Skeletal muscle tissue (tissue), 3 donors: ENCODE measurements at regions not wholly inside any gene's neighbourhood (a gene's known extent, or its start where the extent isn't known, plus 50 kb on each side); places are given as distances from the start of the nearest gene placed in this dataset.

ENCODE experiments used
- H3K27ac ChIP-seq: one replicate; pipeline ENCODE4 v1.7.0; 2013; ENCODE audit warnings: mild to moderate bottlenecking, low read depth, low read length, inconsistent platforms
- H3K27me3 ChIP-seq, 3 donors: one replicate each; pipeline ENCODE4 v1.7.0; 2013; ENCODE audit warnings: low read length in 3 of 3; ENCODE audit not compliant: control insufficient read depth in 3 of 3, insufficient read depth in 3 of 3
- H3K36me3 ChIP-seq, 3 donors: one replicate each; pipeline ENCODE4 v1.7.0; 2013; ENCODE audit warnings: low read length in 3 of 3; ENCODE audit not compliant: control insufficient read depth in 3 of 3, insufficient read depth in 3 of 3
- H3K4me1 ChIP-seq, 3 donors: one replicate each; pipeline ENCODE4 v1.7.0; 2013; ENCODE audit warnings: low read length in 3 of 3, mild to moderate bottlenecking in 3 of 3; ENCODE audit not compliant: control insufficient read depth in 3 of 3, insufficient read depth in 3 of 3
- H3K4me3 ChIP-seq, 3 donors: one replicate each; pipeline ENCODE4 v1.7.0; 2013; ENCODE audit warnings: low read length in 3 of 3
- H3K9ac ChIP-seq, 3 donors: one replicate each; pipeline ENCODE4 v1.7.0; 2013; ENCODE audit warnings: low read length in 3 of 3, mild to moderate bottlenecking in 3 of 3, moderate library complexity in 2 of 3, low read depth in 1 of 3
- H3K9me3 ChIP-seq, 3 donors: one replicate each; pipeline ENCODE4 v1.7.0; 2013; ENCODE audit warnings: low read length in 3 of 3; ENCODE audit not compliant: control insufficient read depth in 3 of 3
- donor health status: Osteomylitis.

GRCh38 chr10:123500110-123500509 lies 166.0 kb upstream of the GPR26 start:
- no peaks in the 10 kb centered on the region for H3K9me3 ChIP-seq
- H3K27ac ChIP-seq: no peak overlapping the region
- H3K4me3 ChIP-seq: no peak overlapping the region
- peaks cover 0 to 6% (median 4%) of the 10 kb centered on the region in 3 donors for H3K27me3 ChIP-seq
- H3K9ac ChIP-seq: no peak overlapping the region
- no peaks in the 10 kb centered on the region for H3K36me3 ChIP-seq
- no peaks in the 10 kb centered on the region for H3K4me1 ChIP-seq

DNA sequence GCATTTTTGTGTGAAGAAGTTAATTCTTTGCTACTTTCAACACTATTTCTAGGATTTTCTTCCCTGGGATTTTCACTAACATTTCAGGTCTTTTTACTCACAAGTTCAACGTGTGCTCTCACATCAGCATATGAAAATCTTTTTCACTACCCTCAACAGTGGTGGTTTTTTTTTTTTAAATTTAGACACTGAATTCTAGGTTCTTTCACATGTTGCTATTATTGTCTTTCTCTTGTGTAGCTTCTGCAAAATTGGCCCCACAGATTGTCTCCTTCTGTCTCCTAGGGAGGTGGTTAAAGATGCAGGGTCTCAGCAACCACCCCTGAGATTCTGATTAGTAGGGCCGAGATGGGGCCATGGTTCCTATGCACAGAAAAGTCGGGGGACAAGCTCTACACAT lies 165.0 kb upstream of the GPR26 start:
- Histone ChIP-seq H3K4me3 (no peak overlapping the region), H3K9me3 (no peaks in the 10 kb centered on the region), H3K36me3 (no peaks in the 10 kb centered on the region), H3K9ac (no peak overlapping the region), H3K27ac (no peak overlapping the region), H3K27me3 (peaks cover 0 to 6% (median 4%) of the 10 kb centered on the region in 3 donors), H3K4me1 (no peaks in the 10 kb centered on the region)

GRCh38 chr10:123502983-123503382 lies 163.2 kb upstream of the GPR26 start:
- no peaks in the 10 kb centered on the region for H3K9me3 ChIP-seq
- H3K27me3 ChIP-seq: peaks cover 0 to 3% (median 0%) of the 10 kb centered on the region in 3 donors
- H3K36me3 ChIP-seq: no peaks in the 10 kb centered on the region
- no peak overlapping the region for H3K9ac ChIP-seq
- H3K4me3 ChIP-seq: no peak overlapping the region
- H3K4me1 ChIP-seq: no peaks in the 10 kb centered on the region
- no peak overlapping the region for H3K27ac ChIP-seq

- no peak overlapping the region for H3K4me3 ChIP-seq
- peaks cover 0 to 5% (median 0%) of the 10 kb centered on the region in 3 donors for H3K27me3 ChIP-seq
- H3K36me3 ChIP-seq: no peaks in the 10 kb centered on the region
- no peak overlapping the region for H3K9ac ChIP-seq
- H3K4me1 ChIP-seq: no peaks in the 10 kb centered on the region
- no peaks in the 10 kb centered on the region for H3K9me3 ChIP-seq
- H3K27ac ChIP-seq: no peak overlapping the region
These were observed 159.7 kb upstream of the GPR26 start for GRCh38 chr10:123506455-123506854.

GRCh38 chr10:123507298-123507697 lies 158.9 kb upstream of the GPR26 start:
- H3K9ac ChIP-seq: no peak overlapping the region
- no peaks in the 10 kb centered on the region for H3K4me1 ChIP-seq
- H3K36me3 ChIP-seq: no peaks in the 10 kb centered on the region
- H3K27me3 ChIP-seq: peaks cover 0 to 6% (median 0%) of the 10 kb centered on the region in 3 donors
- H3K9me3 ChIP-seq: no peaks in the 10 kb centered on the region
- H3K27ac ChIP-seq: no peak overlapping the region
- no peak overlapping the region for H3K4me3 ChIP-seq

GRCh38 chr10:123509338-123509737 lies 156.8 kb upstream of the GPR26 start:
- H3K4me3 ChIP-seq: no peak overlapping the region
- H3K36me3 ChIP-seq: no peaks in the 10 kb centered on the region
- peaks cover 0 to 12% (median 0%) of the 10 kb centered on the region in 3 donors for H3K27me3 ChIP-seq
- no peaks in the 10 kb centered on the region for H3K9me3 ChIP-seq
- H3K9ac ChIP-seq: no peak overlapping the region
- H3K4me1 ChIP-seq: no peaks in the 10 kb centered on the region
- H3K27ac ChIP-seq: no peak overlapping the region

- H3K27ac ChIP-seq: no peak overlapping the region
- H3K4me3 ChIP-seq: no peak overlapping the region
- H3K9me3 ChIP-seq: no peaks in the 10 kb centered on the region
- H3K27me3 ChIP-seq: peaks cover 0 to 18% (median 2%) of the 10 kb centered on the region in 3 donors
- no peaks in the 10 kb centered on the region for H3K4me1 ChIP-seq
- no peaks in the 10 kb centered on the region for H3K36me3 ChIP-seq
- no peak overlapping the region for H3K9ac ChIP-seq
These were observed 153.0 kb upstream of the GPR26 start for GRCh38 chr10:123512901-123513775.

GRCh38 chr10:123513870-123514269 lies 152.3 kb upstream of the GPR26 start:
- H3K9ac ChIP-seq: no peak overlapping the region
- no peaks in the 10 kb centered on the region for H3K9me3 ChIP-seq
- H3K27me3 ChIP-seq: peaks cover 0 to 18% (median 2%) of the 10 kb centered on the region in 3 donors
- no peak overlapping the region for H3K27ac ChIP-seq
- no peak overlapping the region for H3K4me3 ChIP-seq
- H3K36me3 ChIP-seq: no peaks in the 10 kb centered on the region
- no peaks in the 10 kb centered on the region for H3K4me1 ChIP-seq

- Histone ChIP-seq H3K4me1 (no peaks in the 10 kb centered on the region), H3K27me3 (peaks cover 0 to 13% (median 5%) of the 10 kb centered on the region in 3 donors), H3K36me3 (no peaks in the 10 kb centered on the region)
These were observed 151.2 kb upstream of the GPR26 start for GRCh38 chr10:123514996-123515395.

DNA sequence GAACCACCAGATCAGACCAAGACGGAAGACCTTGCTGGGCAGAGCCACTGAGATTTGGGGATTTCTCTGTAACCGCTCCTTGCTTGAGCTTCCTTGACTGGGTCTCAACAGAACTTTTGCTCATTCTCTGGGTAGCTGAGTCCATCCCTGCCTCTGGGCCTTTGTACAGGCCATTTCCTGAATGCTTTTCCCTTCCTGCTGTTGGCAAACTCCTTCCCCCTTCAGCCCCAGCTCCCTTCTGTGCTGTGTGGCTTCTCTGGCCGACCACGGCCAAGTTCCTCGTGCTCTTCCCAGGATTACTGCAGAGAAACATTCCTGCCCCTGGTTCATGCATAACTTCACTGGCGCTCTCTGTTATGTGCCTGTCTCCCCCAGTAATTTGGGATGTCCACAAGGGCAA lies 150.5 kb upstream of the GPR26 start:
- Histone ChIP-seq H3K4me1 (no peaks in the 10 kb centered on the region), H3K27ac (no peak overlapping the region), H3K36me3 (no peaks in the 10 kb centered on the region), H3K27me3 (peaks cover 0 to 14% (median 6%) of the 10 kb centered on the region in 3 donors), H3K9ac (no peak overlapping the region), H3K4me3 (no peak overlapping the region), H3K9me3 (no peaks in the 10 kb centered on the region)

More at GRCh38 chr10:123514996-123515395, 151.2 kb upstream of the GPR26 start:
- Histone ChIP-seq H3K9me3 (no peaks in the 10 kb centered on the region), H3K27ac (no peak overlapping the region), H3K4me3 (no peak overlapping the region), H3K9ac (no peak overlapping the region)
